GM18505 (cell line): ENCODE measurements at regions not wholly inside any gene's neighbourhood (a gene's known extent, or its start where the extent isn't known, plus 50 kb on each side); places are given as distances from the start of the nearest gene placed in this dataset.
"Not testable (repeated sequence)": the region's sequence is repeated elsewhere in the genome, so short reads cannot be mapped to it uniquely, and the experiment has no call there.

ENCODE experiments used
- ATAC-seq: cut with Tn5 transposase; IDR thresholded peaks from one replicate; pipeline ENCODE4 v1.9.1; 2021; ENCODE audit not compliant: unreplicated experiment
- POLR2A ChIP-seq: IDR thresholded peaks from 4 replicates; pipeline ENCODE4 v1.6.1; 2011; ENCODE audit warnings: borderline replicate concordance; ENCODE audit not compliant: insufficient read depth, insufficient read length; ENCODE audit errors: extremely low read depth

- no peak for TF ChIP-seq POLR2A
- ATAC-seq: no peak
Observed at GRCh38 chr5:28855626-28856025, 1817.2 kb upstream of the CDH9 start.

- TF ChIP-seq POLR2A: no peak
- no peak for ATAC-seq
Observed at GRCh38 chr5:28850320-28850921, 1812.0 kb upstream of the CDH9 start.

GRCh38 chr5:28831042-28831441 is 1792.7 kb upstream of the CDH9 start:
- no peak for TF ChIP-seq POLR2A
- ATAC-seq: no peak

GRCh38 chr5:28823231-28823630 is 1784.8 kb upstream of the CDH9 start:
- no peak for TF ChIP-seq POLR2A

GRCh38 chr5:28822071-28822470 is 1783.7 kb upstream of the CDH9 start:
- TF ChIP-seq POLR2A: no peak

More at GRCh38 chr5:28823231-28823630, 1784.8 kb upstream of the CDH9 start:
- ATAC-seq: no peak

GRCh38 chr5:28810751-28811136 is 1772.4 kb upstream of the CDH9 start:
- no peak for TF ChIP-seq POLR2A
- no peak for ATAC-seq

More at GRCh38 chr5:28822071-28822470, 1783.7 kb upstream of the CDH9 start:
- no peak for ATAC-seq

GRCh38 chr5:28809811-28810750 is 1771.7 kb upstream of the CDH9 start:
- TF ChIP-seq POLR2A: no peak
- no peak for ATAC-seq

GRCh38 chr5:28808967-28809810 is 1770.8 kb upstream of the CDH9 start:
- no peak for ATAC-seq
- TF ChIP-seq POLR2A: no peak

GRCh38 chr5:28807195-28807729 is 1768.9 kb upstream of the CDH9 start:
- TF ChIP-seq POLR2A: no peak
- ATAC-seq: no peak

- not testable (repeated sequence) for ATAC-seq
Observed at GRCh38 chr5:28799035-28799434, 1760.6 kb upstream of the CDH9 start.

GRCh38 chr5:28788954-28789353 is 1750.6 kb upstream of the CDH9 start:
- TF ChIP-seq POLR2A: no peak
- no peak for ATAC-seq

GRCh38 chr5:28780083-28780692 is 1741.8 kb upstream of the CDH9 start:
- TF ChIP-seq POLR2A: no peak
- ATAC-seq: no peak
